B cell (primary cell): ENCODE measurements at regions not wholly inside any gene's neighbourhood (a gene's known extent, or its start where the extent isn't known, plus 50 kb on each side); places are given as distances from the start of the nearest gene placed in this dataset.

ENCODE experiments used
- ATAC-seq: fragments of 200-7000 bp; cut with Tn5 transposase; one replicate; pipeline ENCODE4 v1.10.0; 2021; ENCODE audit warnings: low read depth, mild to moderate bottlenecking, moderate number of reproducible peaks, moderate library complexity
- CTCF ChIA-PET: fragments of 350-600 bp; sonication (Branson Sonifier 250); formaldehyde crosslinking; loops from one replicate; lab custom pipeline; 2021; ENCODE audit warnings: antibody characterized with exemption, inconsistent platforms; lab: Charles Lee
- POLR2A ChIA-PET: fragments of 350-600 bp; sonication (Branson Sonifier 250); formaldehyde crosslinking; loops from one replicate; lab custom pipeline; 2021; ENCODE audit warnings: antibody characterized with exemption; lab: Charles Lee
- DNase-seq: peaks from one replicate; pipeline ENCODE4 v3.0.0; 2013
- H2AFZ ChIP-seq: 2 replicates; pipeline ENCODE4 v1.6.1; 2012; ENCODE audit warnings: mild to moderate bottlenecking, low read depth, low read length; ENCODE audit not compliant: insufficient read depth, poor library complexity, severe bottlenecking
- H3K27ac ChIP-seq, 2 donors: 1 replicate in 1 of 2; 2 replicates in 1 of 2; pipeline ENCODE4 v1.5.1; 2012 to 2013; ENCODE audit warnings: low read length in 2 of 2, mild to moderate bottlenecking in 2 of 2, moderate library complexity in 1 of 2
- H3K27me3 ChIP-seq, 4 experiments: fragments of 200-600 bp in 1 of 4; sonication (generic) in 1 of 4; replicated peaks in 1 of 4; 1 replicate in 2 of 4; 2 replicates in 2 of 4; pipeline versions ENCODE4 v1.6.1 to v1.7.0; 2013 to 2016; ENCODE audit warnings: low read length in 3 of 4, mild to moderate bottlenecking in 2 of 4, mixed read lengths in 1 of 4, moderate library complexity in 1 of 4; ENCODE audit not compliant: insufficient read depth in 4 of 4, control insufficient read depth in 3 of 4; ENCODE audit errors: control extremely low read depth in 1 of 4
- H3K36me3 ChIP-seq, 2 experiments: replicated peaks in 1 of 2; 1 replicate in 1 of 2; 2 replicates in 1 of 2; pipeline versions ENCODE4 v1.6.1 to v1.7.1; 2013; ENCODE audit warnings: low read length in 1 of 2; ENCODE audit not compliant: insufficient read depth in 2 of 2, control insufficient read depth in 1 of 2; ENCODE audit errors: control extremely low read depth in 1 of 2, extremely low read depth in 1 of 2
- H3K4me1 ChIP-seq, 2 donors: fragments of 200-600 bp in 1 of 2; sonication (generic) in 1 of 2; 1 replicate in 1 of 2; 2 replicates in 1 of 2; pipeline versions ENCODE4 v1.5.1 to v1.6.1; 2013 to 2017; ENCODE audit warnings: low read length in 2 of 2; ENCODE audit not compliant: control insufficient read depth in 2 of 2, insufficient read depth in 2 of 2
- H3K4me2 ChIP-seq: replicated peaks from 2 replicates; pipeline ENCODE3; 2012; ENCODE audit warnings: mild to moderate bottlenecking, low read depth, low read length; ENCODE audit not compliant: poor library complexity, severe bottlenecking
- H3K4me3 ChIP-seq, 5 experiments: fragments of 200-600 bp in 1 of 5; sonication (generic) in 1 of 5; 1 replicate in 3 of 5; 2 replicates in 2 of 5; pipeline versions ENCODE4 v1.5.1 to v1.7.0; 2011 to 2016; ENCODE audit warnings: low read length in 4 of 5, mild to moderate bottlenecking in 4 of 5, low read depth in 2 of 5, control low read depth in 1 of 5, moderate library complexity in 1 of 5; ENCODE audit not compliant: insufficient read depth in 1 of 5; ENCODE audit errors: control extremely low read depth in 1 of 5, extremely low read depth in 1 of 5
- H3K79me2 ChIP-seq: fragments of 200-600 bp; sonication (generic); one replicate; pipeline ENCODE4 v1.6.0; 2016; ENCODE audit warnings: low read length; ENCODE audit not compliant: control insufficient read depth, insufficient read depth
- H3K9ac ChIP-seq: fragments of 200-600 bp; sonication (generic); 2 replicates; pipeline ENCODE4 v1.6.1; 2017; ENCODE audit warnings: mild to moderate bottlenecking, low read length, moderate library complexity
- H3K9me3 ChIP-seq, 3 donors: one replicate each; pipeline versions ENCODE4 v1.6.1 to v1.7.1; 2013; ENCODE audit warnings: low read length in 2 of 3; ENCODE audit not compliant: control insufficient read depth in 2 of 3, insufficient read depth in 1 of 3; ENCODE audit errors: control extremely low read depth in 1 of 3
- H4K20me1 ChIP-seq: 2 replicates; pipeline ENCODE4 v1.6.0; 2012; ENCODE audit warnings: mild to moderate bottlenecking, low read length; ENCODE audit not compliant: insufficient read depth, control insufficient read depth, poor library complexity, severe bottlenecking
- H3K27ac Mint-ChIP-seq: one replicate; pipeline ENCODE4 v1.8.0; 2021; ENCODE audit warnings: mixed read lengths
- H3K27me3 Mint-ChIP-seq: one replicate; pipeline ENCODE4 v1.8.0; 2021; ENCODE audit warnings: mixed read lengths
- H3K4me1 Mint-ChIP-seq: one replicate; pipeline ENCODE4 v1.8.0; 2021; ENCODE audit warnings: mixed read lengths
- H3K4me3 Mint-ChIP-seq: one replicate; pipeline ENCODE4 v1.8.0; 2021; ENCODE audit warnings: mixed read lengths
- H3K9me3 Mint-ChIP-seq: one replicate; pipeline ENCODE4 v1.8.0; 2022; ENCODE audit warnings: mixed read lengths; ENCODE audit not compliant: insufficient read depth
- CTCF ChIP-seq: fragments of 200-600 bp; IDR thresholded peaks from one replicate; pipeline ENCODE4 v1.8.0; 2022; ENCODE audit warnings: antibody characterized with exemption, mild to moderate bottlenecking
- EZH2 ChIP-seq: IDR thresholded peaks from 2 replicates; pipeline ENCODE4 v1.6.1; 2012; ENCODE audit warnings: borderline replicate concordance, low read depth, mild to moderate bottlenecking, moderate library complexity, low read length; ENCODE audit not compliant: insufficient read depth, poor library complexity, severe bottlenecking
- WGBS: methylation state at CpG from one replicate; pipeline ENCODE4 v1.1.5; 2013; ENCODE audit warnings: missing lambda C conversion rate; ENCODE audit not compliant: insufficient coverage; 5-methylcytosine and 5-hydroxymethylcytosine counted together
- intact Hi-C: fragments of 100-400 bp; cut with micrococcal nuclease; formaldehyde crosslinking; loops from one replicate; pipeline ENCODE4 v1.10.0; 2022

- Histone ChIP-seq H3K9ac (no peak overlapping the region), H3K36me3 (no peaks in the 10 kb centered on the region), H3K9me3 (no peaks in the 10 kb centered on the region), H3K4me3 (no peak overlapping the region), H3K79me2 (no peaks in the 10 kb centered on the region), H3K4me2 (no peak overlapping the region), H4K20me1 (no peaks in the 10 kb centered on the region), H3K4me1 (no peaks in the 10 kb centered on the region), H2AFZ (no peak overlapping the region), H3K27me3 (no peaks in the 10 kb centered on the region), H3K27ac (no peak overlapping the region)
- intact Hi-C loops = no loop called here
- no peaks in the 10 kb centered on the region for H3K27me3 Mint-ChIP-seq
- no peaks in the 10 kb centered on the region for H3K4me1 Mint-ChIP-seq
- no peak for ATAC-seq
- ChIA-PET CTCF (no interaction called here), POLR2A (no interaction called here)
- H3K4me3 Mint-ChIP-seq = no peak overlapping the region
- peaks cover 6% of the 10 kb centered on the region for H3K9me3 Mint-ChIP-seq
- no peak overlapping the region for H3K27ac Mint-ChIP-seq
- DNase-seq = no peak
- TF ChIP-seq EZH2 = no peak
- no peak for TF ChIP-seq CTCF
- WGBS = no CpG with 5 or more reads among the region's 1 CpG
Observed at GRCh38 chr3:165532851-165533250, 304.4 kb downstream of the BCHE start.

GRCh38 chr3:165529451-165529850 is 307.8 kb downstream of the BCHE start:
- Histone ChIP-seq H4K20me1 (no peaks in the 10 kb centered on the region), H2AFZ (no peak overlapping the region), H3K36me3 (no peaks in the 10 kb centered on the region), H3K79me2 (no peaks in the 10 kb centered on the region), H3K27ac (no peak overlapping the region), H3K4me1 (no peaks in the 10 kb centered on the region), H3K9me3 (no peaks in the 10 kb centered on the region), H3K4me2 (no peak overlapping the region), H3K9ac (no peak overlapping the region), H3K4me3 (no peak overlapping the region), H3K27me3 (no peaks in the 10 kb centered on the region)
- Mint-ChIP-seq H3K4me3 (no peak overlapping the region), H3K4me1 (no peaks in the 10 kb centered on the region), H3K9me3 (peaks cover 6% of the 10 kb centered on the region), H3K27ac (no peak overlapping the region), H3K27me3 (no peaks in the 10 kb centered on the region)
- TF ChIP-seq EZH2 = no peak
- TF ChIP-seq CTCF = no peak
- intact Hi-C loops = no loop called here
- DNase-seq (no peak), ATAC-seq (no peak)
- ChIA-PET POLR2A (no interaction called here), CTCF (no interaction called here)
- 86% methylated on average over 2 of the region's 2 CpGs for WGBS
